ENCODE measurements at regions not wholly inside any gene's neighbourhood (a gene's known extent, or its start where the extent isn't known, plus 50 kb on each side); places are given as distances from the start of the nearest gene placed in this dataset.
"Not testable (repeated sequence)": the region's sequence is repeated elsewhere in the genome, so short reads cannot be mapped to it uniquely, and the experiment has no call there.

DNA sequence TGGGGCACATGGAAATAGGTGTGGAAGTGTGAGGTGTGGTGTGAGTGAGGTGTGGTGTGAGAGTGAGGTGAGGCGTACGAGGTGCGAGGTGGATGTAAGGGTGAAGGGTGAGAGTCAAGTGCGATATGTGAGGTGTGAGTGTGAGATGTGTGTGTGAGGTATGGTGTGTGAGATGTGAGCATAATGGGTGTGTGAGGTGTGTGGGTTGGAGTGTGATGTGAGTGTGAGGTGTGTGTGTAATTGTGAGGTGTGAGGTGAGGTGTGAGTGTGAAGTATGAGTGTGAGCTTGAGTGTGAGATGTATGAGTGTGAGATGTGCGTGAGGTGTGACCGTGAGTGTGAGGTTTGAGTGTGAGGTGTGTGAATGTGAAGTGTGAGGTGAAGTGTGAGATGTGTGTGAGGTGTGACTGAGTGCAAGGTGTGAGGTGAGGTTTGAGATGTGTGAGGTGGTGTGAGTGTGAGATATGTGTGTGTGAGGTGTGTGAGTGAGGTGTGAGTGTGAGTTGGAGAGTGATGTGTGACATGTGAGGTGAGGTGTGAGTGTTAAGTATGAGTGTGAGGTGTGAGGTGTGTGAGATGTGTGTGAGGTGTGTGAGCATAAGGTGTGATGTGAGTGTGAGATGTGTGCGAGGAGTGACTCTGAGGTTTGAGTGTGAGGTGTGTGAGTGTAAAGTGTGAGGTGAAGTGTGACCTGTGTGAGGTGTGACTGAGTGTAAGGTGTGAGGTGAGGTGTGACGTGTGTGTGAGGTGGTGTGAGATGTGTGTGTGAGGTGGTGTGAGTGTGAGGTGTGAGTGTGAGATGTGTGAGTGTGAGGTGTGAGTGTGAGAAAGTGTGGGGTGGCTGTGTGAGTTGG lies 354.0 kb downstream of the FOXL1 start:
- no peak for DNase-seq (ENCODE audit: low spot score)

DNA sequence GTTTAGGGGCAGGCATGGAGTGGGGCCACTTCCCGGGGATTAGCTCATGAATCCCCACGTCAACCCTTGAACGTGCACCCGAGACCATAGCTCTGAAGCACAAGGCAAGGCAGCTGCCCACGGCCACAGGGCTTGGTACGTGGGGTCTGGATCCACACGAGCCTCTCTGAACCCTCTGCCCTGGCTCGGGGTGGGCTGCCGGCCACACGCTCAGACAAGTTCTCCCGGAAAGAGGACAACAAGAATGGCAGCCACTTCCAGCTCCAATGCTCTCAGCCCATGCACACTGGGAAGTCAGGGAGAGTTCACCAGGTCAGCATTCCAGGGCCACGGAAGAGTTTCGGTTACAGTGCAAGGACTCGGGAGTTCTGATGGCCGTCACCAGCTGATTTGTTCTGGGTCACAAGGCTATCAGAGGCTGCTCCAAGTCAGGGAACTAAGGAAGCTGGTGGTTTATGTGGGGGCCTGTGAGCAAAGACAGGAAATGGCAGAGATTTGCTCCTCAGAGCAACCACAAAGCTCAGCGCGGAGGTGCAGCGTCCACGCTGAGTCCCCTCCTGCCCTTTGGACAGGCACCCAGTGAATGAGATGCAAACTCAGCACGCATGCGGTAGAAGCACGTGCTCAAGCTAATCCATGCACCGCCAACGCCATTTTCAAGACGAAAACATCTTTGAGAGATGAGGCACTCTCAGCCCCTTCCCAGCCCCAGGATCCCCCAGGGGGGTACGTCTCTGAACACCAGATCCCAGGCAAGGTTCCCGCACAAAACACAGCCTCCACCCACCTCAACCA lies 356.4 kb downstream of the FOXL1 start:
- no peak for DNase-seq (ENCODE audit: low spot score)

DNA sequence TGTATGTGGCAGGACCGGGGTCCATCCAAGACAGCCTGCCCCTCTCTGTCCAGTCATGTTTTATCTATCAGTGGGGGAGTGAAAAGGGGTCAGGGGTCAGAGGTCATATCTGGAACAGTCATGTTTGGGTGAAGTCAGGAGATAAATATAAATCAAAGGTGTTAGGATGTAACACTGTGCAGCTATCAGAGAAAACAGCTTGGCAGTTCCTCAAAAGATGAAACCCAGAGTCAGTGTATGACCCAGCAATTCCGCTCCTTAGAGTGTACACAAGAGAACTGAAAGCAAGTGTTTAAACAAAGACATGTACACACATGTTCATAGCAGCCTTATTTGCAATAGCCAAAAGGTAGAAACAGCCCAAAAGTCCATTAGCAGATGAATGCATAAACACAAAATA lies 361.3 kb downstream of the FOXL1 start:
- DNase-seq (ENCODE audit: low spot score) = no peak

DNA sequence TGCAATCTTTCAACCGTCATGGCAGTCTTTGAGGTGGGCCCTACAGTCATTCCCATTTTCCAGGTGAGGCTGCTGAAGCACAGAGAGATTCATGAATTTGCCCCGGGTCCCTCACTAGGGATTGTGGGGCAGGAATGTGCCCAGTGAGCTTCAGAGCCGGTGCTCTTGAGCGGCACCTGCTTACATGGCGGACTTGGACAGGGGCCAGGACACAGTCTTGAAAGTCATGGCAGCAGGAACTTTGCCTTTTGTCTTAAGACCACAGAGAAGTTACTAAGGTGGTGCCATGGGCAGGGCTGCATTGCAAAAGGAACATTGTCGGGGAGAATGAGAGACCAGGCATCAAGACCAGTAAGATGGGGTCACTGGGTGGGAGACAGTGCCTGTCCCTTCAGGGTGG lies 363.4 kb downstream of the FOXL1 start:
- no peak for DNase-seq (ENCODE audit: low spot score)

DNA sequence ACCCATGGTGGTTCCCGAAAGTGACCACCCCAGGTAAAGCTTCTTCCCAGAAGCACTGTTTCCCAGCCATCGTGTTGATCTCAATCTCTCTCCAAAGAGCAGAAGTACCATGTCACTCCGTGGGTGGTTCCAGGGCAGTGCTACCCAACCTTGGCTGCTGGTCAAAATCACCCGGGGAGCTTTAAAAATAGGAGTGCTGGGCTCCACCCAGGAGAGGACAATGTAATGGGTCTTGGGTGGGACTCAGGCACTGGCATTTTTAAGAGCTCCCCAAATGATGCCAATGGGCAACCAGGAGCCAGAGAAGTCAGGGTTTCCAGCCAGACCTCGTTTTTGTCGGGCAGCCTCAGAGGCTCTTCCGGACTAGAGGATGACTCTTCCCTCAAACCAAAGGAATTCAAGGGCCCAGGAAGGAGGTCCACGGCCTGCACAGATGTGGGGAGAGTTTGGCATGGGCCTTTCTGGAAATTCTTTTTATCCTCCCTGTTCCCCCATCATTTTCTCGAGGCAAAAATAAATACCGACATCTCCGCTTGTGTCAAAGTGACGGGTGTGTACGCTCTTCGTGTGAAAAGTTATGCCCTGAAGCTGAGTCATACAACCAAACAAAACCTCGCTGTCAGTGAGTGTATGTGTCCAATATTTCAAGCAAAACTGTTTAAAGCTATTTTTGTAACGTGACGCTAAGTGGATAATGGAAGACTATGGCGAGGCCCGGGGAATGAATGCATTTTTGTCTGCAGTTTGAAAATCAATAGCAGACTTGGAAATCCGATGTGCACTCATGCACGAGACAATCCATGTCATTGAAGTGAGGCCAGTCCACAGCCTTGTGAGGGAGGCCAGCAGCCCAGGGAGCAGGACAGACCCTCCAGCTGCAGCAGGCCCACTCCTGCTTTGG lies 364.1 kb downstream of the FOXL1 start:
- DNase-seq (ENCODE audit: low spot score) = no peak

DNA sequence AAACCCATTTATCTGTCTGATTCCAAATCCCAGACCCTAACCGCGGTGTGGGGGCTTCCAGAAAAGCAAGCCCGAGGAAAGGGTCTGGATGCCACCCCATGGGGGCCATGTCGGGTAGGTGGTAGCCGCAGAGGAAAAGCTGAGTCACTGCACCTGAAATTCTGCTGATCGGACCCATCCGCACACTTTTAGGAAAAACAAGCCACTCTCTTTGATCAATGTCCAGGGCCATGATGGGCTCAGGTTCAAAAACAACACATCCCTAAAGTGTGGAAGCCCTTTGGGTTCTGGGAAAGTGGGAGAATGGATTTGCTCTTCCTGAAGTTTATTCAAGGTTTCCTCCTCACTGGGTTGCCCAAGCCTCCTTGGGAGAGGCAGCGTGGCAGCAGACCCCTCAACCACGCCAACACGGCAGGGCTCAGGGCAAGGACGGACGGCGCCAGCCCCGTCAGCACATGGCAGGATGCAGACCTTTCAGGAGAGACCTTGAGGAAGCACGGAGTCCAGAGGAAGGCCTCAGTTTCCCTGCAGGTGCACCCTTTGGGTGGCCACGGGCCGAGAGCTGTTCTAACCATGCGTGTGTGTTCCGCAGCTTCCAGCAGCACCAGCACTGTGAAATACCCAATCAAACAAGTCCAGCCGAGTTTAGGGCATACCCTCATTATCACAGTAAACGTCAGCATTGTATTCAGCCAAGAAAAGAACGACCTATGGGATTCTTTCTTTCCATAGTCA lies 367.0 kb downstream of the FOXL1 start:
- no peak for DNase-seq (ENCODE audit: low spot score)

DNA sequence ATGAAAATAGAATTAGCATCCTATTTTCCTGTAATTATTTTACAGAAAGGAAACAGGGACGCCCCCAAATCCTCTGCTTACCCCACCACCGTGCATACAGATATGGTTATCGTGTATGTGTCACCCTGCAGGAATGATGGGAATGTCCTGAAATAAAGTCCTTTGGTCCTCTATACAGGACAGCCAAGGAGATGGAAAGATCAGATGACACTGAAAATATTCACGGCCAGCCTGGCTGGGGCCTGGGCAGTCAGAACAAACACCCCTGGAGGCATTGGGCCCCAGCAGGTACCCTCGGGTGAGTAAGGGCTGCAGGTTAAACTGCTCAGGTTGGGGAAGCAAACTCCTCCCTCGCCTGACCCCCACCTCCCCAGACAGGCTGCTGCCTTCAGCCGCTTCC lies 368.0 kb downstream of the FOXL1 start:
- peak; percentile 50 for DNase-seq (ENCODE audit: low spot score)

DNA sequence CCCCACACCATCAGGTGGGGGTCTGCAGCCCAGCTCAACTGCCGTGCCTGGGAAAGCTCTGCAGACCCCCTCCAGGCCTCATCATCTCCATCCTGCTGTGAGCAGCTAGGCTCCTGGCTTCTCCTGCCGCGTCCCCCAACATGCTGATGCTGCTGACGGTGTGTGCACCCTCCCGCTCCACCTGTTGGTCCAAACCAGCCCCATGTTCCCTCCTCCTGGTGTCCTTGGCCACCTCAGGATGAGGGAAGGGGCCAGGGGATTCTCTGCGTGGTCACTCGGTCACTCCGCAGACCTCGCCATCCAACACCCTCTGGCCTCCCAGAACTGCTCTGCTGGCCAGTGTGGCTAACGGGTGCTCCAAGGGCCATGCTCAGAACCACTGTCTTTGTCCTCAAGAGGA lies 368.6 kb downstream of the FOXL1 start:
- DNase-seq (ENCODE audit: low spot score) = no peak

DNA sequence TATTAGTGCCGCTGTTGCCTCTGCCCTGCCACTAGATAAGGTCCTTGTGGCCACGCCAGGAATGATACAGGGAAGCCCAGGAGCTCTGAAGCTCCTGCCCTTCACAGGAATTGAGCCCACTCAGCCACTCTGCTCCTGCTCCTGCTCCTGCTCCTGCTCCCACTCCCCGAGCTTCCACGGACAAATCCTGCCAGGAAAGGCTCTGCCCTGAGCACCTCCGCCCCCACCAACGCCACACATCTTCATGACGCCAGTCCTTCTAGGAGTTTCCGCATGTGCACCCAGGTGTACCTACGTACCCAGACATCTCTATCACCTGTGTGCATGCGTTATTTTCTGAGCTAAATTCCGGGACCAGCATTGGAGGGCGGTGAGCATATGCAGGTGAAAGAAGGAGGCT lies 369.1 kb downstream of the C16orf95 start:
- DNase-seq (ENCODE audit: low spot score) = no peak

DNA sequence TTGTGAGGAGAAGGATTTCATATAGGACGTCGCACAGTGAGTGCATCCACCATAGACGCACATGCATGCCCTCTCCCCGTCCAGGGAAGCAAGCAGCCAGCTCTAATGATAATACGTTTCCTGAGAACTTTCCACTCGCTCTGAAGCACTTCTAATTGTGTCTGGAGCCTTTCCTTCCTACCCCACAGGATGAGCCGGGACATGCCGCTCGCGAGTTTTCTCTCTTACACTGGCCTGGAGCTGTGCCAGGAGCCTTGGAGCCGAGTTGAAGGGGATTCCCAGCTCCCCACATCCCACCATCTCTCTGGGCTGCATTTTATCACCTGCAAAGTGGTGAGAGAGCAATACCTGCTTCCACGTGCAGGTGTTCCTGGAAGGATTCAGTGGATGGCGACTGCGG lies 368.1 kb downstream of the C16orf95 start:
- DNase-seq (ENCODE audit: low spot score) = no peak

DNA sequence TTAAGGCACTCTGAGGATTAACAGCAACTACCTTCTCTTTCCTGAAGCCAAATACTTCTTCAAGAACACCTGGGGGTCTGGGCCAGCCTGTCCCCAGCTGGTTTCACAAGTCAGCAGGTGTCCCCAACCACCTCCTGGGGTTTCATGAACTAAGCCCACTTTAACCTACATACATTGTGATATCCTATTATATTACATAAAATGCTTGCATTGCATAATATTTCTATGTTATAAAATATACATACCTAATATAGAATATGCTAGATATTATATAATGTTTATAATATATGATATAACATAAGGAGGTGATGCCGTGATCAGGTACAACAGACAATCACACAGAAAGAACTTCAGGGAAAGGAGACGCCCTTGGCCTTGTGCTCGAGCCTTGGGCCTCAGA lies 367.6 kb downstream of the C16orf95 start:
- DNase-seq (ENCODE audit: low spot score) = no peak

DNA sequence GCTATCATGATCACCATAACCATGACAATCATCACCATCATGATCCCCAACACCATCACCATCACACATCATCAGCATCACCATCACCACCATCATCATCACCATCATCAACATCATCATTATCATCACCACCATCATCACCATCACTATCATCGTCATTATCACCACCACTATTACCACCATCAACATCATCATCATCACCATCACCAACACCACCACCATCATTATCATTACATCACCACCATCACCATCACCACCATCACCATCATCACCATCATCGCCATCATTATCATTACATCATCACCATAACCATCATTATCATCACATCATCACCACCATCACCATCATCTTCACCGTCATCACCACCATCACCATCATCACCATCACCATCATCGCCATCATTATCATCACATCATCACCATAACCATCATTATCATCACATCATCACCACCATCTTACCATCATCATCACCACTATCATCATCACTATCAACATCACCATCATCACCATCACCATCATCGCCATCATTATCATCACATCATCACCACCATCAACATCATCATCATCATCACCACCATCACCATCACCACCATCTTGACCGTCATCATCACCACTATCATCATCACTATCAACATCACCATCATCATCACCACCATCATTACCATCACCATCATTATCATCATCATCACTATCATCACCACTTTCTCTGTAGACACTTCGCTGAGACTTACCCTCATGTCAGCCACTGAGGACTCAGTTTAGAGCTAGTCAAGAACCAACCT lies 366.0 kb downstream of the C16orf95 start:
- no peak for DNase-seq (ENCODE audit: low spot score)

DNA sequence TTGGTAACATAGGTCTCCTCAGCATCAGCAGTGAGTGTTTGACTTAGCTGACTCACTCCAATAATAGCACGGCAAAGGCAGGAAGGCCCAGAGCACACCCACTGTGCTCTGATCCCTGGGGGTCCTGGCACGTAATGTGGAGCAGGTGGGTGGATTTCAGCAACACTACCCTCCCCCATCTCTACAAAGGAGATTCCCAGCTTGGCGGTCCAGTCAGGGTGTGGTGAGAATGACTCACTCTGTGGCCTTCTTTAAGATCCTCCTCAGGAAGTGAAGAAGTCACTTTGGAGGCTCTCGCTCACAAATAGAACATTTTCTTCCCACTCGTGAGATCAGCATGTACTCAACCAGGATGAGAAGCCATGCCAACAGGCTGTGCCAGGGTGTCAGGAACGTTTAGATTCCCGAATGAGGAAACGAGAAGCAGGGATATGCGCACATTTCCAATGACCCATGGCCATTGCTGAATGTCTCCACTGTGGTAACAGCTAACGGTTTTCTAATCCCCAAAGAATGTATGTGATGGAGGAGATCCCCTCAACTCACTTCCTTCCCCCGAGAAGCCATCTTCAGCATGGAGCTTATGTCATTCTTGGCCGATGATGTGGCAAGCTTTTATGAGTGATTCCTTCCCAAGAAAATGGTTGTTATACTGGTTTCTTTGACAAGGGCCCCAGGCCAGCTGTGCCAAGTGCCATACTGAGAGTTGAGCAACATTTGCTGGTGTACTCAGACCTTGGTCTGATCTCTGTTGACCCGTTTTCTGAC lies 365.2 kb downstream of the C16orf95 start:
- DNase-seq (ENCODE audit: low spot score) = peak; percentile 66

DNA sequence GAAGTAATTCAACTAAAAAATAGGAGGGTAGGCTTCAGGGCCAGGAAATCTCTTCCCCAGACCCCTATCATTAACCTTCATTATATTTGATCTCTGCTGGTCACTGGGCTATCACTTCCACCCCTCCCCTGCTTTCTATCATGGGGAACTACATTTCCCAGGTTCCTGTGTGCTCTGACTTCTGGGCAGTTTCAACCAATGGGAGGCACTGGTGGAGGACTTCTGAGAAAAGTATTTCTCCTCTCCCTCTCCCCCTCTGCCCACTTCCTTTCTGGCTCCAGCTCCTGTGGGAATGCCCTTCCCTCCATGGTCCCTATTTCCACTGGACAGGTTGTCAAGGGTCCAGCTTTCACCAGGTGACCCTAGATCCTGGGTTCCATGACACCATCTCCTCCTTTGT lies 364.4 kb downstream of the C16orf95 start:
- DNase-seq (ENCODE audit: low spot score) = peak; percentile 11

DNA sequence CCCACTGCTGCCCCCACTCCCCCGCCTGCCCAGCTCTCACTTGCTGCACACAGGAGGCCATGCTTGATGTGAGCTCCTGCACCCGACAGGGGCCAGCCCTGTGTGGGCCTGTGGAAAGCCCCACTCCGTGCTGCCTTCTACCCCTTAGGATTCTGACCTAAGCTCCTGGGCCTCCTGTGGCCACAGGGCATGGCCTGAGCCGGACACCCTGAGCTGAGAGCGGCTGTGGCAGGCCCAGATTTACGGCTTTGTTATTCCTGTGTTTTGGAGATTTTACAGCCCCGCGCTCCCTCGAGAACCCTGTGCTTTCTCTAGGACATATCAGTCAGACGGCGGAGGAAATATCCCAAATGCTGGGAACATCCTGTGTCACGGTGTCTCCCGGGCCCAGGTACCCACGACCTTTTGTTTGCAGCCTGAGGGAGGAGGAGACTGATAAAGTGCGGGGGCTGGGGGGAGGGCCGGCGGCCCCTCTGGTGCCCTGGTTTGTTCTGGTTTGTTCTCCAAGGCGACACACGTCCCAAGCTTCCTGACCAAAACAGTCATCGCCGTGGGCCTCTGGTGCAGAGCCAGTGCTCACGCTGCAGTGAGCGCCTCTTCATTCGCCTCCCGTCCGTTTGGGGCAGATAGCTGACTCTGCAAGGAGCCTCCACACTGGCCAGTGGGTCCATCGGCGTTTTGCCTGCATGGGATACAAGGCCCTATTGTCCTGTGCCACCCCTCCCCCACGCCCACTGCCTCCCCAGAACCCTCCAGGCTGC lies 363.4 kb downstream of the C16orf95 start:
- DNase-seq (ENCODE audit: low spot score) = no peak

DNA sequence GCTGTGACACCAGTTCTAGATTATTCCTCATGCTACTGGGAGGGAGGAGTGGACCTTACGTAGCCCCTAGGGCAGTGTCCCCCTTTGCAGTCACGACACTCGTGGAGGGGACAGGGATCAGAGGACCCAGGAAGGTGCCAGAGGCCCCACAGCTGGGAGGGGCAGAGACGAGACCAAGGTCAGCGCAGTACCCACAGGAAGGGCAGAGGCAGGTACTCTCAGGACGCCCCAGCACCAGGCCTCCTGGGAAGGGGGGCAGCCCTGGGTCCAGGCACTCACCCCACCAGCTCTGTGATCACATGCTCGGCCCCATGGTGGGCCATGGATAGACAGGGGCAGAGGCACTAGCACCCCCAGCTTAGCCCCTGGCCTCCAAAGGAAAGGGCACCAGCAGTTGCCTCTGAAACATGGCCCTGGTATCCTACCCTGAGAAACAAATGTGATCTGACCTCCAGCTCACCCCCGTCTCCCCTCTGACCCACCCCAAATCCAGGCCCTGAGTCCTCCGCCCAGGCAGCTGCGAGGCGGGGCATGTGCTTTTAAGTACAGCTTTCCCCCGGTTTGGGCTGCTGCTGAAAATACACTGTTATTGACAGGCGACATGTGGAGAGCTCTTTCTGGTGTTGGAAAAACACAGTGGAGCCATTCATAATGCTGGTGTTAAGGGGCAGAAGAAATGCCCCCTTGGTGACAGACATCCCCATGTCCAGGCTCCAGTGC lies 361.9 kb downstream of the C16orf95 start:
- DNase-seq (ENCODE audit: low spot score) = no peak

DNA sequence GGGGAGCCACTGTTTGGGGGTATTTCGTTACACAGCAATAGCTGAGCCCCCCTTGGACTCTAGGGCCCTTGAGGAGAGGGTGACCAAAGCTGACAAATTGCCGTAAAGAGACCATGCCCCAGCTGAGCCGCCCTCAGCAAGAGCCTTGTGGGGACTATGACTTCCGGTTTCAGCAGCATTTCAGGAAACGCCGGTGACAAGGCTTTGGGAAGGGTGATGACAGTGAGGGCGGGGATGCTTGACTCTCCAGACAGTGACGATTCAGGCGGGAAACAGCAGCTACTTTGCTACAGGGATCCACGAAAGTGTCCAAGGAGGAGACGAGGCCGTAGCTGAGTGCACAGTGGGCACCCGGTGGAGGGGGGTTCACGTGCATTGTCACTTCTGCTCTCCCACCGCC lies 360.8 kb downstream of the C16orf95 start:
- DNase-seq (ENCODE audit: low spot score) = no peak

DNA sequence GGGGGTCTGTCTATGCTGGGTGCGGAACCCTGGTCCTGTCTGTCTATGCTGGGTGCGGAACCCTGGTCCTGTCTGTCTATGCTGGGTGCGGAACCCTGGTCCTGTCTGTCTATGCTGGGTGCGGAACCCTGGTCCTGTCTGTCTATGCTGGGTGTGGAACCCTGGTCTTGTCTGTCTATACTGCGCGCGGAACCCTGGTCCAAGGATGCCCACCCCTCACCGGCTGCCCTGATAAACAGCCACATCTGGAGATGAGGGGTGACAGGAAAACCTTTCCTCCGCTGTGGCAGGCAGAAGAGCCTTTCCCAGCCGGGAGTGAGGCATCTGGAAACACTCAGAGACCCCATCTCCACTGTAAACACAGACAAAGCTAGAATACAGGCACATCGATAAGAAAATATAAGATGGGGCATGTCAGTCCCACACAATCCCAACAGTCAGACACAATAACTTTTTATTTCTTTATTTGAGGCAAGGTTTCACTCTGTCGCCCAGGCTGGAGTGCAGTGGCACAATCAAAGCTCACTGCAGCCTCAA lies 359.5 kb downstream of the C16orf95 start:
- not testable (repeated sequence) for DNase-seq (ENCODE audit: low spot score)
